ENCODE measurements at regions not wholly inside any gene's neighbourhood (a gene's known extent, or its start where the extent isn't known, plus 50 kb on each side); places are given as distances from the start of the nearest gene placed in this dataset.

DNA sequence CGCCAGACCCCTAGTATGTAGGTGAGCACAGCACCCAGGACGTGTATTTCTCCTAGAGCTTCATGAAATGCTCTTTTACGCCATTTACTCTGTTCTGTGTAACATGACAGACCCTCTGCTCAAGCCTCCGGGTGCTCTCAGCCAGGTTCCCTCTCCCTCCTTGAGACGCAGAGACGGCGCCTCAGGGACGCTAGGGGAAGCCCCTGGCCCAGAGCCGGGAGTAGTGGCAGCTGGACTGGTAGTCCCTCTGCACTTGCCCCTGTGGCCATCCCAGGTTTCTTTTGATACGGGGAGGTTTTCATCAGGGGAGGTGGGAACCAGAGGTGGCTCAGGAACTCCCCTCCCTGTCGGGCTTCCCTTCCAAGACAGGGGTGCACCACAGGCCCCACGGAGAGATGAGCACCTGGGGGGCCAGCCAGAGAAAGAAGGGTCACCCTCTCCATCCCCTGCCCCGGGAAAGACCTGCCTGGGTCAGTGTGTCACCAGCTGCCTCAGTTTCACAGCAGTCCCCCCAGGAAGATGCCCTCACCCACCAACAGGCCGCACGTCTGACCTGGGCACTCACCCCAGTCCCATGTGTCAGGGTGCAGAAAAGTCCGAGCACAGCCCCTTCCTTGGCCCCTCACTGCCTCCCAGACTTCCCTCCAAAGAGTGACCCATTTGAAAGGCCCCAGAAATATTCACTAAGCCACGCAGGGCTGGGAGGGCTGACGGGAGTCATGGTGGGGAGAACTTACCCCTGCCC lies 58.1 kb upstream of the AFDN start:
- TF ChIP-seq ZNF274 (IDR thresholded peaks at IDR 0.05; ENCODE audit: low read length) (no peak), ZNF274 (tag by site-specific recombination; IDR thresholded peaks at IDR 0.05; ENCODE audit: borderline replicate concordance) (no peak), BCL11A (tag by site-specific recombination; IDR thresholded peaks at IDR 0.05; ENCODE audit: low read depth) (no peak), EGR2 (tag by site-specific recombination; IDR thresholded peaks at IDR 0.05; ENCODE audit: low read depth) (no peak), ZNF501 (tag by site-specific recombination; IDR thresholded peaks at IDR 0.05) (no peak), ZNF114 (tag by site-specific recombination; IDR thresholded peaks at IDR 0.05) (no peak), WT1 (tag by site-specific recombination; IDR thresholded peaks at IDR 0.05) (no peak), ZNF292 (tag by site-specific recombination; IDR thresholded peaks at IDR 0.05; ENCODE audit: borderline replicate concordance, low read depth) (no peak)
- TF ChIP-seq, protein P1, sequence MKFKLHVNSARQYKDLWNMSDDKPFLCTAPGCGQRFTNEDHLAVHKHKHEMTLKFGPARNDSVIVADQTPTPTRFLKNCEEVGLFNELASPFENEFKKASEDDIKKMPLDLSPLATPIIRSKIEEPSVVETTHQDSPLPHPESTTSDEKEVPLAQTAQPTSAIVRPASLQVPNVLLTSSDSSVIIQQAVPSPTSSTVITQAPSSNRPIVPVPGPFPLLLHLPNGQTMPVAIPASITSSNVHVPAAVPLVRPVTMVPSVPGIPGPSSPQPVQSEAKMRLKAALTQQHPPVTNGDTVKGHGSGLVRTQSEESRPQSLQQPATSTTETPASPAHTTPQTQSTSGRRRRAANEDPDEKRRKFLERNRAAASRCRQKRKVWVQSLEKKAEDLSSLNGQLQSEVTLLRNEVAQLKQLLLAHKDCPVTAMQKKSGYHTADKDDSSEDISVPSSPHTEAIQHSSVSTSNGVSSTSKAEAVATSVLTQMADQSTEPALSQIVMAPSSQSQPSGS (tag by site-specific recombination; IDR thresholded peaks at IDR 0.05; ENCODE audit: low read depth) = no peak
